HG03139 (cell line): ENCODE measurements at regions not wholly inside any gene's neighbourhood (a gene's known extent, or its start where the extent isn't known, plus 50 kb on each side); places are given as distances from the start of the nearest gene placed in this dataset.
"Not testable (repeated sequence)": the region's sequence is repeated elsewhere in the genome, so short reads cannot be mapped to it uniquely, and the experiment has no call there.

ENCODE experiments used
- ATAC-seq: cut with Tn5 transposase; IDR thresholded peaks from one replicate; pipeline ENCODE4 v1.9.1; 2021; ENCODE audit not compliant: unreplicated experiment

DNA sequence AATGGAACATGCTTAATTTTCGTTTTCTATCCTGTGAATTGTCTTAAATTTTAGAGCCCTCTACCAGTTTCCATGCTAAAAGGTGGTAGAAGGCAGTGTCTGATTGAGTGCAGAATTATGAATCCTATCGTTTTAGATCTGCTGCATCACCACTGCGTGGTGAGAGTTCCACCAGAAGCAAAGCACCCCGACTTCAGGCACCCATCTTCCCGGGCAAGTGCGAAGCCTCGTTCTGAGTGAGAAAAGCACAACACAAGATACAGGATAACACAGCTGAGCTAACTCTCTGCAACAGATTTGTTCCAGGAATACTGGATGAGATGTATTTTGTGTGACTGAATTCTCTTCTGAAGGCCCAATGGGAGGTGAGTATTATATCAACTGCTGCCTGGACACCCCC, 471.5 kb downstream of the EIPR1 start:
- no peak for ATAC-seq

DNA sequence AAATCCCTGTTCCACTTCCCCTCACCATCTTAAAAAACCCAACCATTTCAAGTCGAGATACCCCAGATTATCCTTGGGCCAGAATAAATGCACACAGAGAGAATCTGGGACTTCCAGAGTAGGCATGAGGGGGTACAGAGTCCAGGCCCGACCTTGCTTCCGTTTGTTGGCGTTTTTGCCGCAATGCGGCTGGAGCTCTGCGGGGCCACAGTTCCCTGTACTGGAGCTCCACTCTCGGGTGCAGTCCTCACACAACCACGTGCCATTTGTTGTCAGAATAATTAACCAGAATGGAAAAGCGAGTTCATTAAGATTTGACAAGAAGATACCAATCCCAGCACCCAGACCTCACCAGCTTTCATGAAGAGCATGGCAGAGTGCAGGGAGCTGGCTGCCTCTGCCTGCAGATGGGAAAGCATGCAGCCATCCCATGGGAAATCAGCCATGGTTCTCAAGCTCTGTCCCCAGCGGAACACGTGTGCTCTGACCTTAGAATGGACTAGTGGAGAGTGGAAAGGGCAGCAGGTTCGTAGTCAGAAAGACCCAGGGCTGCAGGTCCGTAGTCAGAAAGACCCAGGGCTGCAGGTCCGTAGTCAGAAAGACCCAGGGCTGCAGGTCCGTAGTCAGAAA, 472.8 kb downstream of the EIPR1 start:
- ATAC-seq, result no peak

DNA sequence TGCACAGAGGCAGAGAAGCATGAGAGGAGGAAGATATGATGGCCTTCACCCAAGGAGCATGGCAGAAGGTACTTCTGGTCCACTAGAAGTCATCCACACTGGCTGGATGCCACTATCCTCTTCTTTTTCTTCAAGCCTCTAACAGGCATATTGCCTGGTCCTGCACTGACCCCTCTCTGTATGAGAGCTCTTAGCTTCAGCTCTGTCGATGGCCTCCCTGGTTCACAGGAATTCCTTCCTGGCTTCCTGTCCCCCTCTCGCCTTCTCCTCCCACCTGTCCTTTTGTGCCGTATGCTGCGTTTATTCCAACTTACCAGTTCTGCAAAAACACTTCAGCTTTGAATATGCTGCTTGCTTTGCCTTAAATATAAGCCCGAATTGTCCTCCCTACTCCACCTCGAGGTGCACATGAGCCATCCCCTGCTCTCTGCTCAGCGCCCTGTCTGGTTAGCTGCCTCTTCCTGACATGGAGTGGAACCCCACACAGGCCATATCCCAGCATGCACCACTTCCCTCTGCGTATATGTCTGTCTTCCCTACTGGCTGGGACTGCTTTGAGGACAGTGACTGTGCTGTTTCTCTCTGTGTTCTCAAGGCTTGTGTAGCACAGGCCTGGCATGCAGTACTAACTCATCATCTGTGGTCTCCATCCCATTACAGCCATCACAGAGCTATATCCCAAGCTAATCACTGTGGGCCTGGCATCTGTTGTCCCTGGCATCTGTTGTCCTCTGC, 474.9 kb downstream of the EIPR1 start:
- ATAC-seq, result no peak

DNA sequence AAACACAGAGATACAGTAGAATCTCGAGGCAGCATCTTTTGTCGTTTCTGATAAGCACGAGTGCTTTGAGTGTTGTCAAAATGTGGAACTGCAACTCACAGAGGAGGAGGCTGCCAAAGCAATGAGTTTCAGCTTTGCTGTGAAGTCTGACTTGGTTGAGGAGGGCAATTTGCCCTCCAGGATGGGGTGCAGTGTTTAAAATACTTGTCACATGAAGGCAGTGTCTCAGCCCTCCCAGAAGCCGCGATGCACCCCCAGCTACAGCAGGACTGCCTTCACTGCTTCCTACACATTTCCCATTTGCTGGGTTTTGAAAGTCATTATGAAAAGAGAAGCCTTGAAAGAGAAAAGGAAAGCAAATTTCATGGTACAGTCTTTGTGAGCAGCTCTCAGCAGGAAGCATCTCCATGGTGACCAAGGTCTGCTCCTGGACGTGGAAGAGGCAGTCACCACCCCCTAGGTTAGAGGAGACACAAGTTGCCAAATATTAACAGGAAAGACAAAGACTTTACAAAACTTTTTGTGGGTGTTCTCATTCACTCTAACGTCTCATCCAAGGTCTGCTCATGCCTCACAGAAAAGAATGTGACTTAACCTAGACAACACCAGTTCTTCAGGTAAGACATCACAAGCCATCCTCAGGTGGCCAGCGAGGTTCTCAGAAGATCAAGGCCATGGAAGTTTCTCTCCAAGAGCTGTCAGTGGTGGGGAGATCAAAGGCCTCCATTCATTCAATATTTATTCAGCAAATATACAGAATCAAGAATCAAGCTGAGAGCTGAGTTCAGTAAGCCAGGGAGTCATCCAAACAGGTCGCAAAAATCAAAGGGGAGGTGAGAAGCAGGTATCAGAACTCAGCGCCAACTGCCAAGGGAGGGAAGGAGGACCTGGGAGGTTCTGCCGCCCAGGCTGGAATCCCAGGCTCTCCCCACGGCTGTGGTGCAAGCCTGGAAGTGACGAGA, 476.0 kb downstream of the EIPR1 start:
- peak; percentile 79 for ATAC-seq

DNA sequence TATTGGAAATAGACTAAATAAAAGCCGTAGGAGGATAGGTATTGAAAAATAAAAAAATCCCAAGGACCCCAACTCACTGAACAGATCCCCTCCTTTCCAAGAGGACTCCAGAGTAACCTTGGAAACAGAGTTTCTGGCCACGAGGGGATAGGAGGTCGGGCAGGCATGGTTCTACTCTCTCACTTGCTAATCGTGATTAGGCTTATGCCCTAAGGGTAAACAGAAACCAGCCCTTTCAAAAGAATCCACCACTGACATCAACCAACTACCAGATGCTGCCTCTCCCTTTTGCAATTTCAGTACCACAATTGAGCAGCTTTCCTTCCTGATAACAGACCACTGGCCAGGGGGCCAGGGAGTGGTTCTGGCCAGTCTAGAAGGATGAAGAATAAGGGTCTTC, 477.8 kb downstream of the EIPR1 start:
- no peak for ATAC-seq

DNA sequence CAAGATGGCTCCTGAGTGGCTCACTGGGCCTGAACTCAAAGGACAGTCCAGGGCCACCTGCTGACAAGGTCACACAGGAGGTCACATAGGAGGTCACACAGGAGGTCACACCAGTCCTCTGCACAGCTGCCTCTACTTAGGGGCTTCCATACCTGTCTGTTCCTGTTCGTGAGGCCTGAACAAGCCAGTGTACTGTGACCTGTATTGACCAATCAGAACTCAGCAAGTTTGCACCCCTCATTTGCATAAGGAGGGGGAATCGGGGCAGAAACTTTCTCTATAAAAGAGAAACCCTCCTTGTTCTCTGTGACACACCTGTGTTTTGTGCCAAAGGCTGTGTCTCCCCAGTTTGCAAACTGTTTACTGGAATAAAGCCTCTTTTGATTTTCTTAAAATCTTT, 478.9 kb downstream of the EIPR1 start:
- peak; percentile 29 for ATAC-seq

DNA sequence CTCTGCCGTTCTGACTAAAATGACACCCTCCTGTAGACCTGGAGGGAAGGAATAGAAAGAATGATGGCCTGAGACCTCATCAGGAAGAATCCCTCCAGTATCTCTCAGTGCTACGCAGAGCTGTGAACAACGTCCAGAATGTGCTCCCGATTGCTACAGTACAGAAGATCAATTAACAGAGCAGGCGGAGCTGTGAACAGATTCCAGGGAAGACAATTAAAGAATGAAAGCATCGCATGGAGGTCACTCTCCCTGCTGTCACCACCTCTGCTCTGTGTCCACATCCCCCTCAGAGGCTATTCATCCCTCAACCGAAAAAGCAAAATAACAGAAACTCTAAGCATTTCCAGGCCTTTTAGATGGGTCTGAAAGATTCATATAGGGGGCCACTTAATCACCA, 481.0 kb downstream of the EIPR1 start:
- no peak for ATAC-seq

DNA sequence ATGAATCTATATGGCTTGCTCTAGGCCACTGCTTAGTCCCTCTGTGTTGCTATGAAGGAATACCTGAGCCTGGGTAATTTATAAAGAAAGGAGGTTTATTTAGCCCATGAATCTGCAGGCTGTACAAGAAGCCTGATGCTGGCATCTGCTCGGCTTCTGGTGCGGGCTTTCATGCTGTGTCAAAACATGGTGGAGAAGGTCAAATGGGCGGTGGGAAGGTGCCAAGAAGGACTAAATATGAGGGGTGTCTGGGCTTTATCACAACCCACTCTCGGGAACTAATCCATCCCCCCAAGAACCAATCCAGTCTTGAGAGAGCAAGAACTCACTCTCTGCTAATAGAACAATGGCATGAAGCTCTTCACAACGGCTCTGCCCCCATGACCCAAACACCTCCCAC, 481.6 kb downstream of the EIPR1 start:
- no peak for ATAC-seq

DNA sequence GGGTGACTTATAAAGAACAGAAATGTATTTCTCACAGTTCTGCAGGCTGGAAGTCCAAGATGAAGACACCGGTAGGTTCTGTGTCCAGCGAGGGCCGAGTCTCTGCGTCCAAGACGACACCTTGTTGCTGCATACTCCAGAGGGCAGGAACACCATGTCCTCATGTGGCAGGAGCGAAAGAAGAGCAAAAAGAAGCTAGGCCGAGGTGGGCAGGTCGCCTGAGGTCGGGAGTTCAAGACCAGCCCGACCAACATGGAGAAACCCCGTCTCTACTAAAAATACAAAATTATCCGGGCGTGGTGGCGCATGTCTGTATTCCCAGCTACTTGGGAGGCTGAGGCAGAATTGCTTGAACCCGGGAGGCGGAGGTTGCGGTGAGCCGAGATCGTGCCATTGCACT, 483.6 kb downstream of the EIPR1 start:
- not testable (repeated sequence) for ATAC-seq

DNA sequence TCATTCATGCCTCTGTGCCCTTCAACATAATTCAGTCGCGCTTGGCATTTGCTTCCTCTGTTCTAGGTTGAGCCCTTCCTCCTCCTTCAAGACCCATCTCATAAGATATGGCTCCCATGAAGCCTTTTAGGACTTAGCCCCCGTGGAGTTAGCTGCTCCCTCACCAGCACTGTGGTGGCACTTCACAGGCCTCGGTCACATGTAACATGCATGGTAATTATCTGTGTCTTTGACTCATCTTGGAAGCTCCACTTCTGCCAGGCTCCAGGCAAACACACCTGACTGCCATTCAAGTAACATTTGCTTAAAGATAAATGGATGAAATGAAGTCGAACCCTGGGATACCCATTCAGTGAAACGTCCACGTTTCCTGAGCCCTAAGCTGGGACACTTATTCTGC, 484.7 kb downstream of the EIPR1 start:
- no peak for ATAC-seq

DNA sequence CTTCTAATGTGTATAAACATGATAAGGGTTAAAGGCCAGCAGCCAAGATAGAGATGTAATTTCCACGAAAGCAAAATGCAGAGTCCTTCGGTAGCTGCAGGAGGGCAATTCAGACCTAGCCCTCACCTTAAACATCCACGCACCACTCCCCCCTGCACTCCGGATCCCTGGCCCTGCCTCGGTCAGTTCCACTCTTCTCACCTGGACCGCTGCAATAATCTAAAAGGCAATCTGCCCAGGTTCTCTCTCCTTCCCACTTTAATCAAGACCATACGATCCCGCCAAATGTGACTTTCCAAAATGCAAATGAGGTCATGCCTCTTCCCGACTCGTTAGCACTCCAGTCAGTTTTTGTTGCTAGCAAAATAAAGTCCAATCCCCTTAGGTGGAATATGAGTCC, 485.2 kb downstream of the EIPR1 start:
- ATAC-seq, result no peak

DNA sequence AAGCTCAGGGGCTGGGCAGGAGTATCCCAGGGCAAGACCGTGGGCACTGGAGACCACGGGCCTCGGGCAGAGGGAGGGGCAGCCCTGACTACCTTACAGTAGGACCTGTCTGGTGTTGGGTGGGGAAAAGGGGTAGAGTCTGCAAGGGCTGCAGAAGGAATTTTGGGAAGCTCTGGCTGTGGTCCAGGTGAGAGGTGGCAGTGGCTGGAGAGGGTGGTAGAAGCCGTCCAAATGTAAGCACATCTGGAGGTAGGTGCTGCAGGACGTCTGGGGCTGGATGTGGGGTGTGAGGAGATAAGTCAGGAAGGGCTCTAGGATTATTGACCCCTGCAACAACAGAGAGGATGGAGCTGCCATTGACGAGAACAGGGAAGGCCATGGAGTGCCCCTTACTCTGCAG, 486.7 kb downstream of the EIPR1 start:
- no peak for ATAC-seq

DNA sequence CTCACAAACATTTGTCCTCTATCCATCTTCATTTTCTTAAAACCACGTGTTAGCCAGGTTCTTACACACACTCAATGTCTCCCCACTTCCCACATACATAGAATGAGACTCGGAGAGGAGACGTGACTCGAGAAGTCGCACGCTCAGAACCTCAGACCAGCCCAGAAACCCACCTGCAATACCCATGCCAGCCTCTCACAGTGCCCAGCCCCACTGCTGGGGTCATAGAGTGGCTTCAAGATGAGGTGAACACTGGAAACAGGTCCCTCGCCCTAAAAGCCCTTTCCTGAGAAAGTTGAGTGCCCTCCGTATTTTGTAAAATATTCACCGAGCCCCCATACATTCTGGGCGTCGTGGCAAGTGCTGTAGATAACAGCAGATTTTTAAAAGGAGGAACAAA, 487.4 kb downstream of the EIPR1 start:
- ATAC-seq, result no peak

DNA sequence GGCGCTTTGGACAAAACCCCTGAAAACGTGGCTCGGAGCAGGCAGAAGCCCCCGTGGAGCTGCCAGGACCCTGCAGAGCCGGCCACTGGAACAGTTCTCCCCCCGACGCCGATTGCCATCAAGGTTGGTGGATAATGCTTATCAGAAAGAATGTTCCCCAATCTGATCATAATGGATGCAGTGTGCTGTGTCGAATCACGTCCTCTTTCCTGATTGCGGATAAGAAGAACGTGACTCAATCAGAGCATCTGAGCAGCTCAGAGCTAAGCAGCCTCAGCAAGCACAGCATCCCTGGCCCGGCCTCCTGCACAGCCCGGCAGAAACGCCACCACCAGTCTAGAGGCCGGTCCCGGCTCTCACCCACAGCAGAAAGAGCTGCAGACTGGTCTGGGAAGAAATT, 488.0 kb downstream of the EIPR1 start:
- no peak for ATAC-seq

DNA sequence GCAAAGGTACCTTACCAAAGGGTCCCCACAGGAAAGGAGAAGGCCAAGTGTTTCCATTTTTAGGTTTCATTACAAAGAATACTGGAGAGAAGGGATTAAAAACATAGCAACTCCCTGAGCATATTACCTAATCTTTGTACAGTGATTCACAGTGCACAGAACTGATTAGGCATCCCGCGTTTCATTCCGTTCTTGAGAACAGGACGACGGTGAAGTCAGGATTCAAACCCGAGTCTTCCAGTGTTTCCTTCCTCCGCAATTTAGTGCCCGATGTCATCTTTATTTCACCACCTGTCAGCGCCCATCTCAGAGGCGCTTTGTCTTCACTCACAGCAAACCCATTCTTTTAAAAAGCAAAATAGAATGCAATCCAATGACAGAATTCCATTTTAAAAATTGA, 488.5 kb downstream of the EIPR1 start:
- ATAC-seq, result no peak

DNA sequence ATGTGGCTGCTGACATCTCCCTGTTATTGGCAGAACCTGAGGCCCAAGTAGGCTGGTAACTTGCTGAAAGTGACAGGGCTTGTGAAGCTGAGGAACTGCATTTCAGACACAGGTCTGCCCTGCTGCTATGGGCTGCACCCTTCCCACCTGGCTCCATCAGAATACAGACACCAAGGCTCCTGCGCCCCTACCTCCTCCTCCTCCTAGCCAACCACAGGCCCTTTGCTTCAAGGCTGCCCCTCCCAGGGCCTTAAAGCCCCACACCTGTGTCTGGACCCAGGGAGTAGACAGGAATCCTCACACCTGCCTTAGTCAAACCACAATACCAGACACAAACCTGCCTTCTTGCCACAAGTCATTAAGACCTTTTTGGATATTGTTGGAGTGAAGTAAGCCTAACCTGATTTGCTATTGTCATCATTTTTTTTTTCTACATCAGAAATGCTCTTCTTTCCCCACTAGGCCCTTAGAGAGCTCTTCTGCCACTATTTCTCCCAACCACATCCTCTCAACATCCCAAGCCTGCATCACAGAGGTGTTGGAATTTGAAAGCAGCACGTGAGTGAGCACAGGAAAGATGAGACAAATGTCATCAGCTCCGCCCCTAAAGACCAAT, 489.7 kb downstream of the EIPR1 start:
- no peak for ATAC-seq

DNA sequence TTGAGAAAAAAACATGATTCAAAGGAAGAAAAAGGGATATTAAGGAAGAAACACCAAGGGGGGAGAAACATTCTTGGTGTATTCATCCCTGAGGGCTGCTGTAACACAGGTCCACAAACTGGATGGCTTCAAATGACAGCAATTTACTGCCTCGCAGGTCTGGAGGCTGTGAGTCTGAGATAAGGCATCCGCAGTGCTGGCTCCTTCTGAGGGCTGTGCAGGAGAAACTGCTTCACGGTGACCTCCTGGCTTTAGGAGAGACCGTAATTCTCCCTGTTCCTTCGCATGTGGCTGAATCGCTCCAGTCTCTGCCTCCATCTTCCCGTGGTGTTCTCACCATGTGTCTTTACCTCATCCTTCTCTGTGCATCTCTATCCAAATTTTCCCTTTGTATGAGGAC, 490.7 kb downstream of the EIPR1 start:
- ATAC-seq, result no peak

DNA sequence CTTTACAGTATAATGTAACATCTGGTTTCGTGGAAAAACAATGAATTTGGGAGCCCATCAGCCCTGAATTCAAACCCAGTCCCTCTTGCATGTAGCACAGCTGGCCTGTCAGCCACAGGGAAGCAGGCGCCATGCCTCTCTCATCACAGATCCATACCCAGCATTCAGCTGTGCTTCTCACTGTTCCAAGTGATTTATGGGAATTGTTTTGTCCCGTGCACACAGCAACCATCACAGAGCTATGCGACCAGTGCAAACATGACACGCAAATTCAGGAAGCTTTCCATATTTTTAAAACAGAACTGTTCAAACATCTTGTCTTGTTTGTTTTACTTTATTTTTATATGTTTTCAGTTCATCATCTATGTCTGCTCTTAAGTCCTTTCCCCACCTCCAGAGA, 496.1 kb downstream of the EIPR1 start:
- ATAC-seq, result no peak

DNA sequence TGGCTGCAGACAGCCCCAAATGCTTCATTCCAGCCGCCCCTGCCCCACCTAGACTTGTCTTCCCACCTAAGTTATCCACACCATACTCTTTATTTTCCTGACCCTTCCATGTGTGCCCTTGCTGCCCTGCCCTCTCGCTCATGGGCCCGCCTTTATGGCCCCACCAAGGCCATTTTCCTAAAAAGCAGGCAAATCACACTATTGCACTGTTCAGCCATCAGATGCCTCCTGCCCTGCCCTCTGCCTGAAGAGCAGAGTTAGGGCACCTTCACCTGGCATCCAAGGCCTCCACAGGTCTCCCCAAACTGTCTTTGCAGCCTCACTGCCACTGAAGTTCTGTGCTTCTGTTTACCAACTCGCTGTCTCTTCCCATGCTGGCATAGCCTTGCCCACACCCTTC, 496.7 kb downstream of the EIPR1 start:
- no peak for ATAC-seq

DNA sequence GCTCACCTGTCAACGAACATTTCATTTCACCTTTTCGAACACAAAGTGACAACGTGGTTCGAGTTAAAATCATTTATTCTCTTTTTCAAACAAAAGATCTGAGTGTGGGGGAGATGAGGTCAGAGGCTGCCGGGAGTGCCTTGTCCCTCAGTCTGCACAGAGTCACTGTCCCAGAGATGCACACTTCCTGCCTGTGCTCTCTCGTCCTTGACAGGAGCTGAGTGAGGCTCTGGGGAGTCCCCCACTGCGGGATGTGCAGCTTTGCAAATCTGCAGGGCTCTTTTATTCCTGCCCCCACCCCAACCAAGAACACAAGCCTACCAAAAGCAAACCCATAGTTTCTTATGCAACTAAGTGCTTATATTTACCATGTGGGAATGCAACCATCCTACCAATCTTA, 497.8 kb downstream of the EIPR1 start:
- ATAC-seq, result peak; percentile 99

DNA sequence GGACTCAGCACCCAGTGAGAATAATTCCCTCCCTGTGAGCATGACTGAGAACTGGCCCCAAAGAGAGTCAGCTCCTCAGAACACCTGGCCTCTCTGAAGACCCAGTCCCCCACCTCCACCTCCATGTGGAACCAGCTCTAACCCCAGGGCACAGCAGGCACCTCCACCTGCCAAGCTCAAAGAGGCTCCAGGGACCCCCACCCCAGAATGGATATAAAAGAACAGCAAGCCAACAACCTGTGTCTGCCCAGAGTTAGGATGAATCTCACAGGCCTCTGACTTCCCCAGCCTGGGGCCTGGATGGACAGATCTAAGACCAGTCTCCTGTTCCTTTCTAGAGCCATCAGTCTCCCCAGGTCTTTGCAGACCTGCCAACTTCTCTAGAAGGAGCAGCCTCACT, 498.5 kb downstream of the EIPR1 start:
- ATAC-seq, result no peak
